ENCODE measurements at regions not wholly inside any gene's neighbourhood (a gene's known extent, or its start where the extent isn't known, plus 50 kb on each side); places are given as distances from the start of the nearest gene placed in this dataset.

DNA sequence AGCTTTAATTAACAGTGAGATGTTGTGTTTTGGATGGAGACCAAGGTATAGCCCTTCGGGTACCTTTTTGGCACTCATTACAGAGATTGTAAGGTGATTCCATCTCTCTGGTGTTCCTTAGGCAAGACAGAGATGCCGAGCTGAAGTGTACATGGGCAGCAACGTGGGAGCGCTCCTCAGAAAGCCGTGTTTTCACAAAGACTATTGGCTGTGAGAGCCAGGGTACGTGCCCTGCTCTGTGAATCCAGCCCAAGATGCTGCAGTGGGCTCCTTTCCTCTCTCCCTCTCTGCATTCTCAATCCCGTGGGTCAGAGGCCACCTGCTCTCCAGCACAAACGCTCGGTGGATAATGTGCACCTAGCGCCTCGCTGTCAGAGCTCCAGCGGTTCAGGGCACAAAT is 203.0 kb upstream of the EPHA4 start:
- intact Hi-C loops (cut with DNase I), result no loop called here
- Histone ChIP-seq H3K36me3 (no peaks in the 10 kb centered on the region), H3K9me3 (no peaks in the 10 kb centered on the region), H3K27ac (no peak overlapping the region), H3K4me1 (peaks cover 0 to 4% (median 0%) of the 10 kb centered on the region in 3 donors), H3K4me3 (no peak overlapping the region), H3K27me3 (no peaks in the 10 kb centered on the region)
- 70 to 80% methylated on average over 8 to 12 of the region's 12 CpGs for WGBS, 2 donors
- no peak for TF ChIP-seq CTCF (IDR thresholded peaks at IDR 0.05)
- TF ChIP-seq POLR2A (IDR thresholded peaks at IDR 0.05), result no peak
- DNase-seq, result no peak

GRCh38 chr2:221774136-221774535 is 202.0 kb upstream of the EPHA4 start:
- TF ChIP-seq CTCF (IDR thresholded peaks at IDR 0.05) (no peak), POLR2A (IDR thresholded peaks at IDR 0.05) (no peak)
- Histone ChIP-seq H3K9me3 (no peaks in the 10 kb centered on the region), H3K36me3 (no peaks in the 10 kb centered on the region), H3K27ac (no peak overlapping the region), H3K27me3 (no peaks in the 10 kb centered on the region), H3K4me3 (no peak overlapping the region), H3K4me1 (peaks cover 0 to 4% (median 0%) of the 10 kb centered on the region in 3 donors)
- 45 to 55% methylated on average over 5 of the region's 5 CpGs for WGBS, 2 donors
- intact Hi-C loops (cut with DNase I), result no loop called here
- DNase-seq, result no peak

DNA sequence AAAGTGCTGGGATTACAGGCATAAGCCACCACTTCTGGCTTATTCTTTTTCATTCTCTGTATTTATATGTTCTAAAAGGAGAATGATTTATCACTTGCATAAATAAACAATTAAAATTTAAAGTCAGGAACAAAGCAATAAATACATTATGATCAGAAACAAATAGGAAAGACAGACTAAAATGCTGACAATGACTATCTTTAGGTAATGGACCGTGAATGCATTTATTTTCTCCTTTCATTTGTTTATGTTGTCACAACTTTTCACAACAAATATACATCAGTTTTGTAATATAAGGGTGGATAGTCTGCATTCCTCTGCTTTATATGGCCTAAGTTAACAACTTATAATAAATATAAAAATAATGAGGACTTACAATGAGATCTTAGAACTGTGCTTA is 199.2 kb upstream of the EPHA4 start:
- H3K9me3 ChIP-seq, result no peaks in the 10 kb centered on the region
- H3K27ac ChIP-seq, result no peak overlapping the region
- no peak for DNase-seq
- H3K4me1 ChIP-seq, result no peaks in the 10 kb centered on the region
- no peaks in the 10 kb centered on the region for H3K36me3 ChIP-seq
- WGBS, 2 donors, result 81 to 88% methylated on average over 1 of the region's 1 CpG
- intact Hi-C loops (cut with DNase I), result no loop called here
- no peak for TF ChIP-seq CTCF (IDR thresholded peaks at IDR 0.05)
- TF ChIP-seq POLR2A (IDR thresholded peaks at IDR 0.05), result no peak
- H3K4me3 ChIP-seq, result no peak overlapping the region
- H3K27me3 ChIP-seq, result no peaks in the 10 kb centered on the region

- Histone ChIP-seq H3K27me3 (no peaks in the 10 kb centered on the region), H3K4me3 (no peak overlapping the region), H3K4me1 (no peaks in the 10 kb centered on the region), H3K27ac (no peak overlapping the region), H3K9me3 (no peaks in the 10 kb centered on the region), H3K36me3 (no peaks in the 10 kb centered on the region)
- intact Hi-C loops (cut with DNase I), result no loop called here
- no peak for DNase-seq
- TF ChIP-seq CTCF (IDR thresholded peaks at IDR 0.05) (no peak), POLR2A (IDR thresholded peaks at IDR 0.05) (no peak)
- 59 to 62% methylated on average over 9 of the region's 9 CpGs for WGBS, 2 donors
Observed at GRCh38 chr2:221767106-221768012, 195.3 kb upstream of the EPHA4 start.

DNA sequence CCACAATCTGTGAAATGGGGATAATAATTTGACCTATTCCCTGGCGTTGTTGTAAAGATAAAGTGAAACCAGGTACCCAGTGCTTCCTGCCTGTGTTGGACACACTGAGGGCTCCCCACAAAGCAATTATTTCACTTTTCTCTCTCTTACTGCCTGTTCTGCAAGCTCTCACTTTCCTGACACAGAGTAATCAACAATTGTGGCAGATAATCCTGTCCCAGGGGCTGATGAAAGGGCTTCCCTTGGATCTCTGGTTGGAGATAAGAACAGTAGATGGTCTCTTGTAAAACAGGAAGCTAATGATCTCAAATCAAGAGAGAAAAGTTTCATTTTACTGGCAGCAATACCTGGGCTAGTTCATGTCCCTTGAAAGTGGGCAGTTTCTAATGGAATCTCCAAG is 190.4 kb upstream of the EPHA4 start:
- 43 to 50% methylated on average over 1 of the region's 1 CpG for WGBS, 2 donors

More for the DNA sequence above, 190.4 kb upstream of the EPHA4 start:
- no peak for DNase-seq
- Histone ChIP-seq H3K36me3 (no peaks in the 10 kb centered on the region), H3K9me3 (no peaks in the 10 kb centered on the region), H3K4me1 (no peaks in the 10 kb centered on the region), H3K27me3 (no peaks in the 10 kb centered on the region), H3K4me3 (no peak overlapping the region), H3K27ac (no peak overlapping the region)
- TF ChIP-seq CTCF (IDR thresholded peaks at IDR 0.05) (no peak), POLR2A (IDR thresholded peaks at IDR 0.05) (no peak)
- intact Hi-C loops (cut with DNase I), result no loop called here
